A549 (cell line): ENCODE measurements at regions not wholly inside any gene's neighbourhood (a gene's known extent, or its start where the extent isn't known, plus 50 kb on each side); places are given as distances from the start of the nearest gene placed in this dataset.
"Not testable (repeated sequence)": the region's sequence is repeated elsewhere in the genome, so short reads cannot be mapped to it uniquely, and the experiment has no call there.

ENCODE experiments used
- BHLHE40 ChIP-seq: IDR thresholded peaks from 2 replicates; pipeline ENCODE4 v1.6.1; 2012; ENCODE audit warnings: low read depth, low read length, inconsistent platforms
- CEBPB ChIP-seq, 2 experiments: fragments of >200 bp in 1 of 2; sonication (Bioruptor Twin) in 1 of 2; formaldehyde crosslinking in 1 of 2; IDR thresholded peaks; 2 replicates each; pipeline ENCODE4 v1.6.1; 2012 to 2016
- MAFK ChIP-seq: fragments of 450-650 bp; IDR thresholded peaks from 2 replicates; pipeline ENCODE4 v1.6.1; 2014; ENCODE audit not compliant: partially characterized antibody
- NR3C1 ChIP-seq: fragments of >200 bp; sonication (Bioruptor Twin); formaldehyde crosslinking; IDR thresholded peaks from 3 replicates; pipeline ENCODE4 v1.6.1; 2017
- POLR2A ChIP-seq: IDR thresholded peaks from 2 replicates; pipeline ENCODE4 v1.6.1; 2012; ENCODE audit warnings: mild to moderate bottlenecking, low read length
- RCOR1 ChIP-seq: fragments of 150-350 bp; IDR thresholded peaks from 2 replicates; pipeline ENCODE4 v1.6.1; 2014; ENCODE audit warnings: antibody characterized with exemption, low read length, low read depth
- TF ChIP-seq, protein P1 (sequence below): fragments of >200 bp; sonication (Bioruptor Twin); formaldehyde crosslinking; IDR thresholded peaks from 3 replicates; pipeline ENCODE4 v1.5.1; 2016
- TF ChIP-seq, protein P2 (sequence below): fragments of 450-650 bp; IDR thresholded peaks from 2 replicates; pipeline ENCODE4 v1.6.1; 2014; ENCODE audit warnings: antibody characterized with exemption

DNA sequence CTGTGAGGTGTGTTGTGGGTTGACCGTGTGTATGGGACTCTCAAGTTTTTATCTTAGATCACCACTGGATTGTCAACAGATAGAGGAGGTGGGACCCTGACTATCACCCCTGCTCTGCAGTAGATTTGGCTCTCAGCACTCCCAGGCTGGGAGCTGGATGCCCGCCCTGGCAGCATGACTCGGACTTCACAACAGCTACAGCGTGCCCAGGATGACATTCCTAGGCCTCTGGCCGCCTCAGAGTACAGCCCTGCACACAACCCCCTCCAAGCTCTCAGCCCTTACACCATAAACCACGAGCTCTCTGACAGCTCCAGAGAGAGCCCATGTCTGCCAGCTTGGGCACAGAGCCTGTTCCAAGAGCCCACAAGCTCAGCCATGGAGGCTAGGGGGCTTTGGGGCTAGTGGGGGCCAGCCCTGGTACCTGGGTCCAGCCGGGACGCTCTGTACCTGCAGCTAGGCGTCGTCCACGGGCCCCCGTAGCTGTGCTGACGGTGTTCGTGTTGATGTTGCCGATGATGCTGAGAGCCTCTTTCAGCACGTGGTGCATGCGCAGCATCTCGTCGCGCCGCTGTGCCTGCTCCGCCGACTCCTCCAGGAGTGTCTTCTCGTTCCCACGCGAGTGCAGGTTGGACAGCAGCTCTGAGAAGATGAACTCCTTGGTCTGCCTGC is 66.1 kb upstream of the LYSMD4 start:
- TF ChIP-seq, protein P1, sequence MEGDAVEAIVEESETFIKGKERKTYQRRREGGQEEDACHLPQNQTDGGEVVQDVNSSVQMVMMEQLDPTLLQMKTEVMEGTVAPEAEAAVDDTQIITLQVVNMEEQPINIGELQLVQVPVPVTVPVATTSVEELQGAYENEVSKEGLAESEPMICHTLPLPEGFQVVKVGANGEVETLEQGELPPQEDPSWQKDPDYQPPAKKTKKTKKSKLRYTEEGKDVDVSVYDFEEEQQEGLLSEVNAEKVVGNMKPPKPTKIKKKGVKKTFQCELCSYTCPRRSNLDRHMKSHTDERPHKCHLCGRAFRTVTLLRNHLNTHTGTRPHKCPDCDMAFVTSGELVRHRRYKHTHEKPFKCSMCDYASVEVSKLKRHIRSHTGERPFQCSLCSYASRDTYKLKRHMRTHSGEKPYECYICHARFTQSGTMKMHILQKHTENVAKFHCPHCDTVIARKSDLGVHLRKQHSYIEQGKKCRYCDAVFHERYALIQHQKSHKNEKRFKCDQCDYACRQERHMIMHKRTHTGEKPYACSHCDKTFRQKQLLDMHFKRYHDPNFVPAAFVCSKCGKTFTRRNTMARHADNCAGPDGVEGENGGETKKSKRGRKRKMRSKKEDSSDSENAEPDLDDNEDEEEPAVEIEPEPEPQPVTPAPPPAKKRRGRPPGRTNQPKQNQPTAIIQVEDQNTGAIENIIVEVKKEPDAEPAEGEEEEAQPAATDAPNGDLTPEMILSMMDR: not testable (repeated sequence)
- TF ChIP-seq, protein P2, sequence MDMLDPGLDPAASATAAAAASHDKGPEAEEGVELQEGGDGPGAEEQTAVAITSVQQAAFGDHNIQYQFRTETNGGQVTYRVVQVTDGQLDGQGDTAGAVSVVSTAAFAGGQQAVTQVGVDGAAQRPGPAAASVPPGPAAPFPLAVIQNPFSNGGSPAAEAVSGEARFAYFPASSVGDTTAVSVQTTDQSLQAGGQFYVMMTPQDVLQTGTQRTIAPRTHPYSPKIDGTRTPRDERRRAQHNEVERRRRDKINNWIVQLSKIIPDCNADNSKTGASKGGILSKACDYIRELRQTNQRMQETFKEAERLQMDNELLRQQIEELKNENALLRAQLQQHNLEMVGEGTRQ: not testable (repeated sequence)
- not testable (repeated sequence) for TF ChIP-seq RCOR1; NR3C1; POLR2A; CEBPB (IDR thresholded peaks at IDR 0.05); BHLHE40; MAFK
